H7 (cell line): ENCODE measurements at regions not wholly inside any gene's neighbourhood (a gene's known extent, or its start where the extent isn't known, plus 50 kb on each side); places are given as distances from the start of the nearest gene placed in this dataset.

Experiments used
- DNase-seq: peaks from one replicate; pipeline ENCODE4 v3.0.0; 2012
- H3K27me3 ChIP-seq: 2 replicates; pipeline ENCODE4 v1.6.0; 2011; ENCODE audit warnings: mild to moderate bottlenecking, low read length; ENCODE audit not compliant: control insufficient read depth, insufficient read depth
- H3K36me3 ChIP-seq: replicated peaks from 2 replicates; pipeline ENCODE4 v1.5.1; 2011; ENCODE audit warnings: low read length; ENCODE audit not compliant: control insufficient read depth, insufficient read depth
- H3K4me3 ChIP-seq: 2 replicates; pipeline ENCODE4 v1.5.1; 2011; ENCODE audit warnings: low read depth, mild to moderate bottlenecking, control low read depth, low read length, moderate library complexity; ENCODE audit not compliant: insufficient read depth

GRCh38 chr10:56085406-56086122, 275.5 kb downstream of the ZWINT start:
- no peaks in the 10 kb centered on the region for H3K27me3 ChIP-seq
- H3K4me3 ChIP-seq = no peak overlapping the region
- no peak for DNase-seq
- no peaks in the 10 kb centered on the region for H3K36me3 ChIP-seq

DNA sequence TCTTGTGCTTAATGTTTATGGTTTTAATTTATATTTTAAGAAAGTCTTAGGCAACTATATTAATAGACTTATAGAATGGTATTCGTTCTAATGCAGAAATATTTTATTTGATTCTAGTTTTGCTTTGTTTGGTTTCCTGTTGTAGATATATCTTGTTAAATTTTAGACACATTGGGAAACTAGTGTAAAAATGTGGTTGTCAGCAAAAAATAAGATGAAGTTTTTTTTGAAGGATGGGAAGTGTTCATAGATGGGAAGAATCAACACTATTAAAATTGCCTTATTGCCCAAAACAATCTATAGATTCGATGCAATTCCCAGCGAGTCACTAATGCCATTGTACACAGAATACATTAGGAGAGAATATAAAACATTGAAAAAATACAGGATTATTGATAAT, 278.9 kb downstream of the ZWINT start:
- DNase-seq = no peak
- H3K4me3 ChIP-seq = no peak overlapping the region

GRCh38 chr10:56068473-56069263, 292.4 kb downstream of the ZWINT start:
- DNase-seq = no peak
- H3K4me3 ChIP-seq = no peak overlapping the region
- H3K36me3 ChIP-seq = no peaks in the 10 kb centered on the region
- no peaks in the 10 kb centered on the region for H3K27me3 ChIP-seq

More for the DNA sequence above, 278.9 kb downstream of the ZWINT start:
- Histone ChIP-seq H3K36me3 (no peaks in the 10 kb centered on the region), H3K27me3 (no peaks in the 10 kb centered on the region)

GRCh38 chr10:56068040-56068439, 293.0 kb downstream of the ZWINT start:
- Histone ChIP-seq H3K27me3 (no peaks in the 10 kb centered on the region), H3K36me3 (no peaks in the 10 kb centered on the region), H3K4me3 (no peak overlapping the region)
- DNase-seq = no peak

GRCh38 chr10:56063642-56064041, 297.4 kb downstream of the ZWINT start:
- Histone ChIP-seq H3K36me3 (no peaks in the 10 kb centered on the region), H3K27me3 (no peaks in the 10 kb centered on the region), H3K4me3 (no peak overlapping the region)
- DNase-seq = no peak

DNA sequence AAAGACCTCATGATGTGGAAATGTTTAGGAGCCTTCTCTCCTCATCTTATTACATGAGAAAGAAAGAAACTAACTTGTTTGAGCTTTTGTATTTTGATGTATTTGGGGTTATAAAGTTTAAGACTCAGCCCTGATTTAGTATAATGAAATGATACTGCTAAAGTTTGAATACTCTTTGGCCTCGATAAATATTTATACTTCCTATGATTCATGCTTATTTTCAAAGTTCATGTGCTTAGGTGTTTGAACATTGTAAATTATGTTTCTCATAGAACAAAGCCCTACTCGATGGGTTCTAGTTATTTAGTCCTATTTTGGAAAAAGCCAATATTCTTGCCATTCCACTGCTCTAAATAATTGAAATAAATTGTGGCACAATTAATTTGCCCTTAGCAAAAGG, 303.2 kb downstream of the ZWINT start:
- H3K4me3 ChIP-seq = no peak overlapping the region
- no peak for DNase-seq
- no peaks in the 10 kb centered on the region for H3K27me3 ChIP-seq
- H3K36me3 ChIP-seq = no peaks in the 10 kb centered on the region

- Histone ChIP-seq H3K27me3 (no peaks in the 10 kb centered on the region), H3K4me3 (no peak overlapping the region), H3K36me3 (no peaks in the 10 kb centered on the region)
- no peak for DNase-seq
Observed at GRCh38 chr10:56035489-56035888, 325.6 kb downstream of the ZWINT start.

GRCh38 chr10:56028298-56029132, 332.5 kb downstream of the ZWINT start:
- H3K36me3 ChIP-seq = no peaks in the 10 kb centered on the region
- DNase-seq = no peak
- no peak overlapping the region for H3K4me3 ChIP-seq
- H3K27me3 ChIP-seq = no peaks in the 10 kb centered on the region

DNA sequence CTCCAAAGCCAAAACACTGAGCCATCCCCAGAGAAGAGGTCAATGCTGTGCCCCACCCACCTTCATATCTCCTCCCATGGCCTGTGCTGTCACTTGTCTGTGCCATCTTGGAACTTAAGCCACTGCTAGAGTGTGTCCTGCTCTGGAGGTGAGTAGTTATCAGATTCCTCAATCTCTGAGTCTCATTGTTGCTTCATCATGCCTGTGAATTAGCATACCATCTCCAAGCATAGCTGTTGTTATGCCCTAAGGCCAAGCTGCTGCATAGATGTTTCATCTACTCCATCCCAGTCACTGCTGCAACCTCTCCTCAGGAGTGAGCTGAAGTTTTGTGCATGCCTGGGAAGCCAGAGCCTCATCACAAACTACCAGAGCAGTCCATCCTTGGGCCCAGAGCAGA, 349.0 kb downstream of the ZWINT start:
- Histone ChIP-seq H3K27me3 (no peaks in the 10 kb centered on the region), H3K4me3 (no peak overlapping the region), H3K36me3 (no peaks in the 10 kb centered on the region)
- no peak for DNase-seq

DNA sequence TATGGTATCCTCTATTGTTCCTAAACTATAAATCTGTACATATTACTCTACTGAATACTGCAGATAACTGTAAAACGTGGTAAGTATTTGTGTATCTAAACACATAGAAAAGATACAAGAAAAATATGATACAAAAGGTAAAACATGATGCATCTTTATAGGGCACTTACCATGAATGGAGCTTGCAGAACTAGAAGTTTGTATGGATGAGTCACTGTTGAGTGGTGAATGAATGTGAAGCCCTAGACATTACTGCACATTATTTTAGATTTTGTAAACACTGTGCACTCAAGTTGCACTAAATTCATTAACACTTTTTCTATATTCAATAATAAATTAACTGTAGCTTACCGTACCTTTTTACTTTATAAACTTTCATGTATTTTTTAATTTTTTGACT, 357.5 kb downstream of the ZWINT start:
- no peak overlapping the region for H3K4me3 ChIP-seq
- no peaks in the 10 kb centered on the region for H3K27me3 ChIP-seq
- no peaks in the 10 kb centered on the region for H3K36me3 ChIP-seq
- no peak for DNase-seq

- DNase-seq = no peak
- Histone ChIP-seq H3K4me3 (no peak overlapping the region), H3K36me3 (no peaks in the 10 kb centered on the region), H3K27me3 (no peaks in the 10 kb centered on the region)
Observed at GRCh38 chr10:55989188-55989587, 371.9 kb downstream of the ZWINT start.

DNA sequence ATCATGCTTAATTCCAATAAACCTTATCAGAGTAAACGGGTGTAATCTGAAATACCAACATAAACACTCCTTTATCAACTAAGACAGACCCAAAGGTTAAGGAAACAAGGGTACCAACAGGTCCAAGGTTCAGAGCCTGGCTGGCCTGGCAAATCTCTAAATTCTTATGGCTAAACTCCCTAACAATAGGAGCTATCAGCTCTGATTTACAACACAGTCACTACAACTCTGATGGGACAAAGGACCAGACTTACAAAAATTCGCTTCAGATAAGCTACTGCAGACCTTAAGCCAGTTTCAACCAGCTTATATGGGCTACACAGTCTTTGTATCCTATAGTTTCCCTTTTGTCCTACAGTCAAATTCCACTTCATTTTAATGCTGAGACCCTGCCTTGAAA, 381.9 kb downstream of the ZWINT start:
- Histone ChIP-seq H3K4me3 (no peak overlapping the region), H3K36me3 (no peaks in the 10 kb centered on the region), H3K27me3 (no peaks in the 10 kb centered on the region)
- DNase-seq = no peak

DNA sequence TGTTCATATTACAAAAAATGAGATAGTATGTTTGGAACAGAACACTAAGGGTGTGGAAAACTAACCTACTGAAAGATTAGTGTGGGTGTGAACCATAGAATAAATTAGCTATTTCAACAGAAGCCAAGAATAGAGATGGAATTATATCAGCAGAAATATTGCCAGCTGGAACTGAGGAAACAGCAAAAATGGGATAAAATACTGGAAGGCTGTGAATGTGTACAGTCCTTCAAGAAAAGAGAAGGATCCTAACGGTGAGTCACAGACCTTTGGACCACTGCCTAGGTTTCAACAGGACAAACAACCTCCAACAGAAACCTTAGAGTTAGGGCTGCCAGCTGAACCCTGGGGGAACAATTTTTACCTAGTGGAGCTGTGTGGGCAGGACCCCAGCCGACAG, 395.0 kb downstream of the ZWINT start:
- no peaks in the 10 kb centered on the region for H3K27me3 ChIP-seq
- H3K4me3 ChIP-seq = no peak overlapping the region
- DNase-seq = no peak
- no peaks in the 10 kb centered on the region for H3K36me3 ChIP-seq

DNA sequence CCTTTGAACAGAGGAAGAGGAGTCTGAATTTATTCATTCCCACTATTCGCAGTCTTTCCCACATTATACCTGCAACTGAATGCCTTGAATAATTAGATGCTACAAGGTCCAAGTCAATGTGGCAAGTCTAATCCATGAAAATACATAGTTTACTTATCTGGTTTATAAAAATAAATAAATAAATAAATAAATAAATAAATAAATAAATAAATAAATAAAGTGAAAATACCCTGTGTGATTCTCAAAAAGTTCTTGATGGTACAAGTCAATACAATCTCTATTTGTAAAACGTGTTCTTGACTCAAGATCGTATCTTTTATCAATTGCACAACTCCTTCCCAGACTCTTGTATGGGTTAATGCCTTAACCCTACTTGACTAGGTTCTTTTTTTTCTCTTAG, 417.7 kb downstream of the ZWINT start:
- DNase-seq = no peak
- Histone ChIP-seq H3K36me3 (no peaks in the 10 kb centered on the region), H3K4me3 (no peak overlapping the region), H3K27me3 (no peaks in the 10 kb centered on the region)

DNA sequence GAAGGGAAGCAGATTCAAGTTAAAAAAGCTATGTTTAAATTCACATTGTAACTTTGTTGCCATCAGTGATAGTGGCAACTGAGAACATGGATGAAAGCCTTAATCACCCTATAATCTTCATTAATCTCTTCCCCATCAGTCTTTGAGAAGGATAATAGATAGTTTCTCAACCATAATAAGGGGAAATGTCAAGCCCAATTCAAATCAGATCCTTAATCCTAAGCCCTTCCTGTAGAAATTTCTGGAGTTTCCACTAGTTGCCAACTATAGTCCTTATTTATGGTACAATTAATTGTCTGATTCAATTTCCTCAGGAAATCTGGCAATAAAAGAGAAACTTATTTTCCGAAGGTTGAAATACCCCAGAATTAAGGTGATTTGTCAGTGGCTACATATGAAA, 431.8 kb downstream of the ZWINT start:
- Histone ChIP-seq H3K27me3 (no peaks in the 10 kb centered on the region), H3K36me3 (no peaks in the 10 kb centered on the region), H3K4me3 (no peak overlapping the region)
- DNase-seq = no peak
